ENCODE measurements at regions not wholly inside any gene's neighbourhood (a gene's known extent, or its start where the extent isn't known, plus 50 kb on each side); places are given as distances from the start of the nearest gene placed in this dataset.

DNA sequence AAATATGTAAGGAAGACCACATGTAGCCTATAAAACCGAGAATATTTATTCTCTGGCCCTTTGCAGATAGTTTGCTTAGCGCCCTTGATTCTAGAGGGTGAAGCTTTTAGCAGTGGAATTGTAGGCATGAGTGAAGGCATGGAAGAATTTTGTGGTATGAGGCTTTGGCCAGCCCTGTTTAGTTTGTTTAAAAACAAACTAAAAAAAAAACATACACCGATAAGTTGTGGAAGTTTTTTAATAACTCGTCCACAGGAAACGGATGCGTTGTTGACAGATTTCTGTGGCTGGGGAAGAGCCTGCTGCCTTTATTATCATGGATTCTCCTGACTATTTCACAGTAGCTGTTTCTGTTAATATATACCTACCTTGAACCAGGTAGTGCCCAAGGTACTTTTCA is 194.7 kb upstream of the LNX1 start:
- H3K4me3 Mint-ChIP-seq (ENCODE audit: unreplicated experiment), result no peak overlapping the region
- no peaks in the 10 kb centered on the region for H3K4me1 Mint-ChIP-seq (ENCODE audit: low read depth, unreplicated experiment)
- H3K4me1 ChIP-seq (ENCODE audit: insufficient read depth, low read length), result no peaks in the 10 kb centered on the region
- DNase-seq (ENCODE audit: low read depth), result no peak
- no peak for FAIRE-seq
- peaks cover 6% of the 10 kb centered on the region for H3K9me3 Mint-ChIP-seq (ENCODE audit: unreplicated experiment)
- no peaks in the 10 kb centered on the region for H4K20me1 ChIP-seq (ENCODE audit: insufficient read depth, low read length)
- no peaks in the 10 kb centered on the region for H3K27me3 ChIP-seq (ENCODE audit: insufficient read depth, low read length)
- H3K36me3 Mint-ChIP-seq (ENCODE audit: low read depth, unreplicated experiment), result no peaks in the 10 kb centered on the region
- no peak overlapping the region for H2AFZ ChIP-seq (ENCODE audit: low read depth, low read length)
- peaks cover 18% of the 10 kb centered on the region for H3K27me3 Mint-ChIP-seq (ENCODE audit: low read depth, unreplicated experiment)
- H3K9ac ChIP-seq (ENCODE audit: low read length), result no peak overlapping the region
- no peaks in the 10 kb centered on the region for H3K79me2 ChIP-seq (ENCODE audit: insufficient read depth, low read length)
- H3K27ac Mint-ChIP-seq (ENCODE audit: unreplicated experiment), result no peak overlapping the region
- H3K27ac ChIP-seq (ENCODE audit: low read depth, low read length), result no peak overlapping the region
- H3K4me2 ChIP-seq (ENCODE audit: low read length), result no peak overlapping the region
- no peaks in the 10 kb centered on the region for H3K36me3 ChIP-seq (ENCODE audit: insufficient read depth, low read length)
- TF ChIP-seq, protein P1, sequence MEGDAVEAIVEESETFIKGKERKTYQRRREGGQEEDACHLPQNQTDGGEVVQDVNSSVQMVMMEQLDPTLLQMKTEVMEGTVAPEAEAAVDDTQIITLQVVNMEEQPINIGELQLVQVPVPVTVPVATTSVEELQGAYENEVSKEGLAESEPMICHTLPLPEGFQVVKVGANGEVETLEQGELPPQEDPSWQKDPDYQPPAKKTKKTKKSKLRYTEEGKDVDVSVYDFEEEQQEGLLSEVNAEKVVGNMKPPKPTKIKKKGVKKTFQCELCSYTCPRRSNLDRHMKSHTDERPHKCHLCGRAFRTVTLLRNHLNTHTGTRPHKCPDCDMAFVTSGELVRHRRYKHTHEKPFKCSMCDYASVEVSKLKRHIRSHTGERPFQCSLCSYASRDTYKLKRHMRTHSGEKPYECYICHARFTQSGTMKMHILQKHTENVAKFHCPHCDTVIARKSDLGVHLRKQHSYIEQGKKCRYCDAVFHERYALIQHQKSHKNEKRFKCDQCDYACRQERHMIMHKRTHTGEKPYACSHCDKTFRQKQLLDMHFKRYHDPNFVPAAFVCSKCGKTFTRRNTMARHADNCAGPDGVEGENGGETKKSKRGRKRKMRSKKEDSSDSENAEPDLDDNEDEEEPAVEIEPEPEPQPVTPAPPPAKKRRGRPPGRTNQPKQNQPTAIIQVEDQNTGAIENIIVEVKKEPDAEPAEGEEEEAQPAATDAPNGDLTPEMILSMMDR (IDR thresholded peaks at IDR 0.05; ENCODE audit: insufficient read depth, low read depth, low read length), result no peak
- TF ChIP-seq EZH2 (IDR thresholded peaks at IDR 0.05; ENCODE audit: insufficient read depth, low read length), result no peak
- H3K9me3 ChIP-seq (ENCODE audit: insufficient read depth, low read depth, low read length), result no peaks in the 10 kb centered on the region
- H3K4me3 ChIP-seq (ENCODE audit: insufficient read depth, low read depth, low read length), result no peak overlapping the region

DNA sequence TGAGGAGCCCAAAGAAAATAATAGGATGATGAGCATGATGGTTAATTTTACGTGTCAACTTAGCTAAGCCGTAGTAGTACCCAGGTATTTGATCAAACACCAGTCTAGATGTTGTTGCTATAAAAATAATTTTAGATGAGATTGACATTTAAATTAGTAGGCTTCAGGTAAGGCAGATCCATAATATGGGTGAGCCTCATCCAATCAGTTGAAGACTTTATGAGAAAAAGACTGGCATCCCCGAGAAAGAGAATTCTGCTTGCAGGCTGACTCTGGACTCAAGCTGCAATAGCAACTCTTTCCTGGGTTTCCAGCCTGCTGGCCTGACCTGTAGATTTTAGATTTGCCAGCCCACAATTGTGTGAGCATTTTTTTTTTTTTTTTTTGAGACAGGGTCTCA is 192.8 kb upstream of the LNX1 start:
- Mint-ChIP-seq H3K4me1 (ENCODE audit: low read depth, unreplicated experiment) (no peaks in the 10 kb centered on the region), H3K27me3 (ENCODE audit: low read depth, unreplicated experiment) (peaks cover 6% of the 10 kb centered on the region)

DNA sequence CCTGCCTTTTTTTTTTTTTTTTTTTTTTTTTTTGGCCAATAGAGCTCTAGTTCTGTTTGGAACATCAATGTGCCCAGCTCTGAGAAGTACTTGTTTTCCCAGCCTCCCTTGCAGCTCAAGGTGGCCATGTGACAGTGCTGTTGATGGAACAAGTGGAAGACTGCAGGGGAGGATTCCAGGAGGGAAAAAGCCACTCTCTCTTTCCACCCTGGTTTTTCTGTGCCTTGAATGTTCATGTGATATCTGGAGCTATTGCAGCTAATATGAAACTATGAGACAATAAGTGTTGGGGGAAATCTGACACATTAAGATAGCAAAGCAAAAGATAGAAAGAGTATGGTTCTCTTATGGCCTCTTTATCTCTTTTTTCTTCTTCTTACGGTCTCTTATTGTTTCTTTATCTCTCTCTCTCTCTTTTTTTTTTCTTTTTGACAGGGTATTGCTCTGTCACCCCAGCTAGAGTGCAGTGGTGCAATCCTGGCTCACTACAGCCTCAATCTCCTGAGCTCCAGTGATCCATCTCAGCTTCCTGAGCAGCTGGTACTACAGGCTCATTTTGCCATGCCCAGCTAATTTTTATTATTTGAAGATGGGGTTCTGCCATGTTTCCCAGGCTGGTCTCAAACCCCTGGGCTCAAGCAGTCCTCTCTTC is 192.0 kb upstream of the LNX1 start:
- Mint-ChIP-seq H3K9me3 (ENCODE audit: unreplicated experiment) (peaks cover 2% of the 10 kb centered on the region), H3K36me3 (ENCODE audit: low read depth, unreplicated experiment) (no peaks in the 10 kb centered on the region), H3K4me1 (ENCODE audit: low read depth, unreplicated experiment) (no peaks in the 10 kb centered on the region), H3K27me3 (ENCODE audit: low read depth, unreplicated experiment) (peaks cover 5% of the 10 kb centered on the region), H3K4me3 (ENCODE audit: unreplicated experiment) (no peak overlapping the region), H3K27ac (ENCODE audit: unreplicated experiment) (no peak overlapping the region)
- Histone ChIP-seq H3K4me2 (ENCODE audit: low read length) (no peak overlapping the region), H3K27ac (ENCODE audit: low read depth, low read length) (no peak overlapping the region), H3K4me3 (ENCODE audit: insufficient read depth, low read depth, low read length) (no peak overlapping the region), H2AFZ (ENCODE audit: low read depth, low read length) (no peak overlapping the region), H3K27me3 (ENCODE audit: insufficient read depth, low read length) (no peaks in the 10 kb centered on the region), H3K4me1 (ENCODE audit: insufficient read depth, low read length) (peaks cover 3% of the 10 kb centered on the region), H3K79me2 (ENCODE audit: insufficient read depth, low read length) (no peaks in the 10 kb centered on the region), H4K20me1 (ENCODE audit: insufficient read depth, low read length) (no peaks in the 10 kb centered on the region), H3K9me3 (ENCODE audit: insufficient read depth, low read depth, low read length) (no peaks in the 10 kb centered on the region), H3K36me3 (ENCODE audit: insufficient read depth, low read length) (no peaks in the 10 kb centered on the region), H3K9ac (ENCODE audit: low read length) (no peak overlapping the region)
- no peak for TF ChIP-seq EZH2 (IDR thresholded peaks at IDR 0.05; ENCODE audit: insufficient read depth, low read length)
- TF ChIP-seq, protein P1 (IDR thresholded peaks at IDR 0.05; ENCODE audit: insufficient read depth, low read depth, low read length), result no peak
- DNase-seq (ENCODE audit: low read depth) (no peak), FAIRE-seq (no peak)

More for the DNA sequence above, 192.8 kb upstream of the LNX1 start:
- no peaks in the 10 kb centered on the region for H3K36me3 ChIP-seq (ENCODE audit: insufficient read depth, low read length)
- no peak overlapping the region for H2AFZ ChIP-seq (ENCODE audit: low read depth, low read length)
- H3K27ac ChIP-seq (ENCODE audit: low read depth, low read length), result no peak overlapping the region
- no peak overlapping the region for H3K4me3 ChIP-seq (ENCODE audit: insufficient read depth, low read depth, low read length)
- no peaks in the 10 kb centered on the region for H3K36me3 Mint-ChIP-seq (ENCODE audit: low read depth, unreplicated experiment)
- DNase-seq (ENCODE audit: low read depth) (no peak), FAIRE-seq (no peak)
- H3K9me3 Mint-ChIP-seq (ENCODE audit: unreplicated experiment), result peaks cover 2% of the 10 kb centered on the region
- no peaks in the 10 kb centered on the region for H4K20me1 ChIP-seq (ENCODE audit: insufficient read depth, low read length)
- no peaks in the 10 kb centered on the region for H3K79me2 ChIP-seq (ENCODE audit: insufficient read depth, low read length)
- H3K4me2 ChIP-seq (ENCODE audit: low read length), result no peak overlapping the region
- no peaks in the 10 kb centered on the region for H3K9me3 ChIP-seq (ENCODE audit: insufficient read depth, low read depth, low read length)
- no peak overlapping the region for H3K9ac ChIP-seq (ENCODE audit: low read length)
- H3K4me3 Mint-ChIP-seq (ENCODE audit: unreplicated experiment), result no peak overlapping the region
- peaks cover 3% of the 10 kb centered on the region for H3K4me1 ChIP-seq (ENCODE audit: insufficient read depth, low read length)
- no peaks in the 10 kb centered on the region for H3K27me3 ChIP-seq (ENCODE audit: insufficient read depth, low read length)
- H3K27ac Mint-ChIP-seq (ENCODE audit: unreplicated experiment), result no peak overlapping the region
- no peak for TF ChIP-seq EZH2 (IDR thresholded peaks at IDR 0.05; ENCODE audit: insufficient read depth, low read length)
- TF ChIP-seq, protein P1 (IDR thresholded peaks at IDR 0.05; ENCODE audit: insufficient read depth, low read depth, low read length), result no peak
